Lung (tissue), 11 donors: ENCODE measurements at regions not wholly inside any gene's neighbourhood (a gene's known extent, or its start where the extent isn't known, plus 50 kb on each side); places are given as distances from the start of the nearest gene placed in this dataset.

ENCODE experiments used
- ATAC-seq: fragments of 200-7000 bp; cut with Tn5 transposase; one replicate; pipeline ENCODE4 v1.9.1; 2020; ENCODE audit warnings: moderate number of reproducible peaks; ENCODE audit not compliant: insufficient read depth, low FRiP score
- DNase-seq, 3 donors: peaks; one replicate each; pipeline ENCODE4 v3.0.0-alpha.2; 2013 to 2017
- H3K27ac ChIP-seq, 2 donors: one replicate each; pipeline ENCODE4 v1.5.1; 2013; ENCODE audit warnings: mild to moderate bottlenecking in 2 of 2, moderate library complexity in 2 of 2, control low read depth in 1 of 2, inconsistent platforms in 1 of 2, low read depth in 1 of 2, low read length in 1 of 2
- H3K27me3 ChIP-seq, 3 donors: one replicate each; pipeline ENCODE4 v1.5.1; 2013; ENCODE audit warnings: low read length in 2 of 3; ENCODE audit not compliant: control insufficient read depth in 3 of 3, insufficient read depth in 3 of 3
- H3K36me3 ChIP-seq, 4 donors: one replicate each; pipeline ENCODE4 v1.5.1; 2013; ENCODE audit warnings: low read length in 4 of 4, mild to moderate bottlenecking in 1 of 4, moderate library complexity in 1 of 4; ENCODE audit not compliant: control insufficient read depth in 4 of 4, insufficient read depth in 4 of 4
- H3K4me1 ChIP-seq, 5 donors: one replicate each; pipeline ENCODE4 v1.5.1; 2013; ENCODE audit warnings: low read length in 5 of 5, mild to moderate bottlenecking in 2 of 5, moderate library complexity in 1 of 5; ENCODE audit not compliant: control insufficient read depth in 5 of 5, insufficient read depth in 5 of 5
- H3K4me3 ChIP-seq: one replicate; pipeline ENCODE4 v1.5.1; 2013; ENCODE audit warnings: mild to moderate bottlenecking, control low read depth, moderate library complexity
- H3K9ac ChIP-seq, 2 donors: one replicate each; pipeline ENCODE4 v1.5.1; 2013; ENCODE audit warnings: low read length in 2 of 2, control low read depth in 1 of 2; ENCODE audit not compliant: insufficient read depth in 1 of 2
- H3K9me3 ChIP-seq, 4 donors: one replicate each; pipeline ENCODE4 v1.5.1; 2013; ENCODE audit warnings: low read length in 3 of 4, mild to moderate bottlenecking in 1 of 4, moderate library complexity in 1 of 4; ENCODE audit not compliant: control insufficient read depth in 4 of 4, insufficient read depth in 3 of 4
- WGBS, 2 donors: extraction: QIAGEN DNeasy Blood & Tissue Kit; methylation state at CpG; one replicate each; pipeline ENCODE4 v1.1.7; 2013; 5-methylcytosine and 5-hydroxymethylcytosine counted together
- TF ChIP-seq, protein P1 (sequence below): IDR thresholded peaks from 2 replicates; pipeline ENCODE4 v1.5.1; 2012; ENCODE audit warnings: mild to moderate bottlenecking; ENCODE audit errors: control extremely low read depth, extremely low read depth
- donor health status: control.
- donor health status: control.
- donor health status: Bipolar disorder and iron deficiency.
- donor health status: healthy.
- donor health status: DM: yes; HTN: yes; CAD: no.

DNA sequence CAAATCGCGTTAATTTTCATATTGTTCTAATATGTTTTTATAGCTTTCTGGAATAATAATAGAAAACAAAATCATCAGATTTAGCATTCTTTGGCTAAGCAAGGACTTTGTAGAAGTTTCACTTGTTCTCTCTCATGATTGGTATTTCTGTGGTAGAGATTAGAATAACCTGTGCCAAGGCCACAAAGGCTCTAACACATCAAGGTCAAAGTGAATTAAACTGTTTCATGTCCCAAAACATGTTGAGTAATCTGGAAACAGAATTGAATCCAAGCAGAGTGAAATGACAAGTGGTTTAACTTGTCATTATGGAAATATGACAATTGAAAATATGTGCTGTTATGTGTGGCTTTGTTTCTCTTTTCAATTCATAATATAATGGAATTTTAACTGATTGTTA lies 617.4 kb downstream of the CCDC85A start:
- H3K36me3 ChIP-seq, result no peaks in the 10 kb centered on the region
- no peak overlapping the region for H3K9ac ChIP-seq
- no peak overlapping the region for H3K27ac ChIP-seq
- H3K9me3 ChIP-seq, result no peaks in the 10 kb centered on the region
- 96 to 97% methylated on average over 2 of the region's 2 CpGs for whole genome bisulfite sequencing, 2 donors
- ATAC-seq, result no peak
- TF ChIP-seq, protein P1, sequence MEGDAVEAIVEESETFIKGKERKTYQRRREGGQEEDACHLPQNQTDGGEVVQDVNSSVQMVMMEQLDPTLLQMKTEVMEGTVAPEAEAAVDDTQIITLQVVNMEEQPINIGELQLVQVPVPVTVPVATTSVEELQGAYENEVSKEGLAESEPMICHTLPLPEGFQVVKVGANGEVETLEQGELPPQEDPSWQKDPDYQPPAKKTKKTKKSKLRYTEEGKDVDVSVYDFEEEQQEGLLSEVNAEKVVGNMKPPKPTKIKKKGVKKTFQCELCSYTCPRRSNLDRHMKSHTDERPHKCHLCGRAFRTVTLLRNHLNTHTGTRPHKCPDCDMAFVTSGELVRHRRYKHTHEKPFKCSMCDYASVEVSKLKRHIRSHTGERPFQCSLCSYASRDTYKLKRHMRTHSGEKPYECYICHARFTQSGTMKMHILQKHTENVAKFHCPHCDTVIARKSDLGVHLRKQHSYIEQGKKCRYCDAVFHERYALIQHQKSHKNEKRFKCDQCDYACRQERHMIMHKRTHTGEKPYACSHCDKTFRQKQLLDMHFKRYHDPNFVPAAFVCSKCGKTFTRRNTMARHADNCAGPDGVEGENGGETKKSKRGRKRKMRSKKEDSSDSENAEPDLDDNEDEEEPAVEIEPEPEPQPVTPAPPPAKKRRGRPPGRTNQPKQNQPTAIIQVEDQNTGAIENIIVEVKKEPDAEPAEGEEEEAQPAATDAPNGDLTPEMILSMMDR, result no peak
- DNase-seq, result no peak
- no peak overlapping the region for H3K4me3 ChIP-seq
- H3K4me1 ChIP-seq, result no peaks in the 10 kb centered on the region
- no peaks in the 10 kb centered on the region for H3K27me3 ChIP-seq

DNA sequence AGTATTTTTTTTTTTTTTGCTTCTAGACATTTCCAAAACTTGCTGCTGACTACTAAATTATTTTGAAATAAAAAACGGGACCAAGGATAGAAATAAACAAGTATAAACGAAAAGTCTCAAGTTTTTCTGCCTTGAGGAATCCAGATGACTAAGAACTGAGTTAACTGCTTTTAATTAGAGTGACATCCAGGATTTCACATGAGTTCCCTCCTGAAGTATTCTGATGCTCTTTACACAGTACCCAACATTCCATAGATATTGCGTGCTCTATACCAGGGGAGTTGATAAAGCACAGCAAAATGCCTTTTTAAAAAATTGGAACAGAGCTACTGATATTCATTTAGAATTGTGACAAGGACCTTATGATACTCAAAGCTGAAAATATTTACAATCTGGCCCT lies 618.0 kb downstream of the CCDC85A start:
- Histone ChIP-seq H3K9me3 (no peaks in the 10 kb centered on the region), H3K36me3 (no peaks in the 10 kb centered on the region), H3K9ac (no peak overlapping the region), H3K4me3 (no peak overlapping the region), H3K27ac (no peak overlapping the region), H3K4me1 (no peaks in the 10 kb centered on the region), H3K27me3 (no peaks in the 10 kb centered on the region)
- 62 to 73% methylated on average over 3 of the region's 3 CpGs for WGBS, 2 donors
- TF ChIP-seq, protein P1, result no peak
- DNase-seq (no peak), ATAC-seq (no peak)

DNA sequence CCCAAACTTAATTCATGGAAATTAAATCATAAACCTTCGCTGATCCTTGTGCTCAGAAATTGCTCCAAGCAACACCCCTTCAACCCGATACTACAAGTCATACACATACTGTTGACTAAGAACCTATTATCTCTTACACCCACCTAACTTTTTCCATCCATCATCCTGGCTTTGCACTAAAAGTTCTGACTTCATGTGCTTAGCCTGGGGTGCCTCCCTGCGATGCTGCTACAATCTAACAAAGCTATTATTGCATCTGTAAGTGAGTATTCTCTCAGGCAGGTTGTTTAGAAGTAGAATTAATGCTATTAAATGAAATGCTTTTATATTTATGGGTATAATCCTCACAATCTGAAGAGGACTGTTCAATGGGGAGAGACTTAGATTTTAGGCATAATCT lies 619.8 kb downstream of the CCDC85A start:
- Histone ChIP-seq H3K27ac (no peak overlapping the region), H3K36me3 (no peaks in the 10 kb centered on the region), H3K4me3 (no peak overlapping the region), H3K9me3 (no peaks in the 10 kb centered on the region), H3K4me1 (no peaks in the 10 kb centered on the region), H3K9ac (no peak overlapping the region), H3K27me3 (no peaks in the 10 kb centered on the region)
- DNase-seq, result no peak
- ATAC-seq, result no peak
- WGBS, 2 donors, result 89 to 94% methylated on average over 3 of the region's 3 CpGs
- TF ChIP-seq, protein P1, result no peak

DNA sequence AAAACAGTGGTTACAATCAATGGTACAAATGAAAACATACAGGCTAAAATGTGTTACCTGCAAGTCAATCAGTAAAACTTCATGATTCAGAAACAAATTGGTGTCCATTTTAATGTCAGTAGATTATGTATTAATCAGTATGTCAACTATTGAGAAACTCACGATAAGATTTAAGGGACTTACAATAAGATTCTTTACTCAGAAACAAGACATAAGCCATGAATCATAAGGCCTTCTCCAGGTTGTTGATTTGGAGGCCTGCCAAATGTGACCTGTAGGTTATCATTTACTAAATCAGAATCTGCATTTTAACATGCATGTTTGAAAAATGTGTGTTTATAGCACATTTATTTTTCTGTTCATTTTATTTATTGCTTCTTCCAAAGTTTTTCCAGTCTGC lies 623.1 kb downstream of the CCDC85A start:
- TF ChIP-seq, protein P1, result no peak
- WGBS, 2 donors, result 80 to 87% methylated on average over 1 of the region's 1 CpG
- H3K9me3 ChIP-seq, result no peaks in the 10 kb centered on the region
- H3K36me3 ChIP-seq, result no peaks in the 10 kb centered on the region
- DNase-seq (no peak), ATAC-seq (no peak)
- no peak overlapping the region for H3K4me3 ChIP-seq
- no peak overlapping the region for H3K9ac ChIP-seq
- H3K27me3 ChIP-seq, result no peaks in the 10 kb centered on the region
- no peaks in the 10 kb centered on the region for H3K4me1 ChIP-seq
- H3K27ac ChIP-seq, result no peak overlapping the region
